ENCODE measurements at regions not wholly inside any gene's neighbourhood (a gene's known extent, or its start where the extent isn't known, plus 50 kb on each side); places are given as distances from the start of the nearest gene placed in this dataset.
A peak's percentile ranks its signal among the peaks of the same experiment; 100 is the strongest.

GRCh38 chr16:85399583-85400284, 213.4 kb upstream of the GSE1 start:
- no peak overlapping the region for H2AFZ ChIP-seq (replicated peaks; ENCODE audit: low read length, poor library complexity)
- H4K20me1 ChIP-seq (ENCODE audit: insufficient read depth, low read length): peaks cover 3% of the 10 kb centered on the region
- H3K4ac ChIP-seq (ENCODE audit: low read depth, low read length): no peak overlapping the region
- H3K36me3 ChIP-seq (ENCODE audit: control insufficient read depth, insufficient read depth, low read length): no peaks in the 10 kb centered on the region
- no peak overlapping the region for H3K27ac ChIP-seq (ENCODE audit: insufficient read depth, low read length)
- no peak overlapping the region for H3K18ac ChIP-seq (ENCODE audit: low read depth, low read length)
- dilution Hi-C loops (cut with HindIII; ENCODE audit: low sequenced_read_pairs, unreplicated experiment) (no loop called here), in situ Hi-C loops (cut with MboI; ENCODE audit: low sequenced_read_pairs) (no loop called here), intact Hi-C loops (cut with micrococcal nuclease) (loop anchor here (10.0 kb wide), 1 partner anchor 155 kb away; no protein-coding TSS in a partner anchor)
- ChIA-PET POLR2A (ENCODE audit: unreplicated experiment) (no interaction called here), CTCF (no interaction called here)
- no peak for DNase-seq
- H3K9ac ChIP-seq (ENCODE audit: low read depth, low read length): no peak overlapping the region
- no peak overlapping the region for H3K4me2 ChIP-seq (ENCODE audit: low read depth, low read length)
- peak overlapping the region; percentile 42; the same call in 1 of the 2 replicates for H3K23ac ChIP-seq (ENCODE audit: low read depth, low read length)
- ATAC-seq (ENCODE audit: low read depth): no peak
- no peak overlapping the region for H4K91ac ChIP-seq (ENCODE audit: insufficient read depth, low read depth, low read length)
- no peak overlapping the region for H3K4me3 ChIP-seq (ENCODE audit: insufficient read depth, low read depth, low read length)
- H3K14ac ChIP-seq (replicated peaks; ENCODE audit: low read depth, low read length): no peak overlapping the region
- no peak overlapping the region for H2BK120ac ChIP-seq (ENCODE audit: low read depth, low read length)
- no peaks in the 10 kb centered on the region; the same call in 1 of the 2 replicates for H3K9me3 ChIP-seq (ENCODE audit: control insufficient read depth, insufficient read depth, low read length)
- no peak overlapping the region for H4K5ac ChIP-seq (ENCODE audit: low read depth, low read length)
- H2AK9ac ChIP-seq (replicated peaks; ENCODE audit: low read depth, low read length, poor library complexity): no peak overlapping the region
- peaks cover 26% of the 10 kb centered on the region for H3K4me1 ChIP-seq (ENCODE audit: control insufficient read depth, insufficient read depth, low read length)
- peak overlapping the region; percentile 67 for H2BK5ac ChIP-seq (ENCODE audit: low read depth, low read length, poor library complexity, severe bottlenecking)
- no peaks in the 10 kb centered on the region for H3K27me3 ChIP-seq (ENCODE audit: control insufficient read depth, insufficient read depth, low read length)
- TF ChIP-seq POLR2A (IDR thresholded peaks at IDR 0.05; ENCODE audit: low read depth, low read length) (no peak), RCOR1 (IDR thresholded peaks at IDR 0.05; ENCODE audit: insufficient replicate concordance, low read length) (no peak), MXI1 (IDR thresholded peaks at IDR 0.05; ENCODE audit: borderline replicate concordance, low read depth, low read length) (no peak), MAZ (IDR thresholded peaks at IDR 0.05; ENCODE audit: borderline replicate concordance, low read depth, low read length) (no peak), ELK1 (IDR thresholded peaks at IDR 0.05; ENCODE audit: borderline replicate concordance, low read depth, low read length) (no peak), USF2 (IDR thresholded peaks at IDR 0.05; ENCODE audit: low read depth, low read length) (no peak), FOS (IDR thresholded peaks at IDR 0.05; ENCODE audit: low read depth, low read length) (no peak), CHD1 (IDR thresholded peaks at IDR 0.05; ENCODE audit: low read depth, low read length) (no peak), CTCF (conservative IDR thresholded peaks at IDR 0.05; ENCODE audit: low read depth, low read length) (no peak), MAFK (IDR thresholded peaks at IDR 0.05; ENCODE audit: low read depth, low read length) (no peak), NFE2L2 (IDR thresholded peaks at IDR 0.05; ENCODE audit: low read depth, low read length) (no peak), SMC3 (IDR thresholded peaks at IDR 0.05; ENCODE audit: low read depth, low read length) (no peak), CEBPB (IDR thresholded peaks at IDR 0.05; ENCODE audit: low read depth, low read length) (no peak), RAD21 (IDR thresholded peaks at IDR 0.05; ENCODE audit: low read length) (no peak), RFX5 (IDR thresholded peaks at IDR 0.05; ENCODE audit: low read depth, low read length) (no peak)
- WGBS, 2 experiments (ENCODE audit: extremely low coverage in 2 of 2, insufficient read length in 1 of 2): 84% methylated on average over 10 of the region's 23 CpGs; no CpG with 5 or more reads in 1 of the 2 experiments
- H3K9me1 ChIP-seq (ENCODE audit: insufficient read depth, low read length): peaks cover 20% of the 10 kb centered on the region
- no peak overlapping the region for H2BK20ac ChIP-seq (ENCODE audit: low read depth, low read length)
- H2AK5ac ChIP-seq (ENCODE audit: low read depth, low read length): peak overlapping the region; percentile 71; the same call in 1 of the 2 replicates
- no TSS peak for BruUV-seq (replicated peaks)
- no peak overlapping the region for H3K56ac ChIP-seq (ENCODE audit: extremely low read depth, insufficient read depth, low read length)
- H2BK15ac ChIP-seq (ENCODE audit: low read depth, low read length): 0 out of 3 replicates have a peak overlapping the region, but pooled peaks have one; percentile 30
- peaks cover 23 to 71% of the 10 kb centered on the region in 2 experiments for H3K79me1 ChIP-seq (ENCODE audit: low read depth in 1 of 2, low read length in 2 of 2)
- H4K8ac ChIP-seq (ENCODE audit: low read depth in 2 of 2, low read length in 2 of 2): no peak overlapping the region

Data from IMR-90 (cell line).